SU-DHL-6 (cell line): ENCODE measurements at regions not wholly inside any gene's neighbourhood (a gene's known extent, or its start where the extent isn't known, plus 50 kb on each side); places are given as distances from the start of the nearest gene placed in this dataset.

Source experiments
- H2AFZ ChIP-seq: fragments of 200-600 bp; sonication (generic); 2 replicates; pipeline ENCODE4 v1.6.1; 2014; ENCODE audit warnings: low read depth, mild to moderate bottlenecking, moderate library complexity, mixed read lengths, antibody characterized with exemption, low read length; ENCODE audit not compliant: severe bottlenecking
- H3F3A ChIP-seq: fragments of 200-600 bp; shearing (Covaris generic); 2 replicates; pipeline ENCODE4 v1.6.0; 2016; ENCODE audit warnings: antibody characterized with exemption, mild to moderate bottlenecking; ENCODE audit not compliant: insufficient read depth
- H3K27ac ChIP-seq: fragments of 200-600 bp; sonication (generic); 2 replicates; pipeline ENCODE4 v1.5.1; 2016; ENCODE audit warnings: low read depth, mild to moderate bottlenecking, low read length, moderate library complexity, mixed read lengths
- H3K27me3 ChIP-seq: fragments of 200-600 bp; sonication (generic), shearing (Covaris generic); 2 replicates; pipeline ENCODE4 v1.6.0; 2014; ENCODE audit warnings: mild to moderate bottlenecking, low read length
- H3K36me3 ChIP-seq: fragments of 200-600 bp; sonication (generic); 2 replicates; pipeline ENCODE4 v1.6.1; 2014; ENCODE audit warnings: mild to moderate bottlenecking, low read length, mixed read lengths
- H3K4me2 ChIP-seq: fragments of 300-600, 200-600 bp; shearing (Covaris generic), sonication (generic); 2 replicates; pipeline ENCODE4 v1.6.0; 2014; ENCODE audit warnings: low read length, low read depth, mild to moderate bottlenecking; ENCODE audit not compliant: poor library complexity, severe bottlenecking
- H3K4me3 ChIP-seq: fragments of 200-600 bp; sonication (generic); 2 replicates; pipeline ENCODE4 v1.5.1; 2014; ENCODE audit warnings: antibody characterized with exemption, low read length, mild to moderate bottlenecking, mixed read lengths; ENCODE audit not compliant: insufficient read depth, poor library complexity, severe bottlenecking
- H3K79me2 ChIP-seq: fragments of 200-600 bp; sonication (generic); 2 replicates; pipeline ENCODE4 v1.6.1; 2014; ENCODE audit warnings: mild to moderate bottlenecking, low read length, moderate library complexity; ENCODE audit not compliant: insufficient read depth
- H3K9ac ChIP-seq: fragments of 200-600 bp; sonication (generic); 2 replicates; pipeline ENCODE4 v1.7.0; 2014; ENCODE audit warnings: mild to moderate bottlenecking, low read length
- H3K9me2 ChIP-seq: fragments of 200-600 bp; sonication (generic); replicated peaks from 2 replicates; pipeline ENCODE4 v1.6.1; 2014; ENCODE audit warnings: low read length; ENCODE audit not compliant: insufficient read depth
- H3K9me3 ChIP-seq: fragments of 200-600 bp; sonication (generic); 2 replicates; pipeline ENCODE4 v1.6.1; 2014; ENCODE audit warnings: low read length, mixed read lengths; ENCODE audit not compliant: insufficient read depth
- H4K20me1 ChIP-seq: fragments of 200-600 bp; sonication (generic); 2 replicates; pipeline ENCODE4 v1.6.1; 2014; ENCODE audit warnings: low read depth, mild to moderate bottlenecking, antibody characterized with exemption, low read length, moderate library complexity, mixed read lengths
- EZH2phosphoT487 ChIP-seq: fragments of 200-600 bp; sonication (generic), shearing (Covaris generic); conservative IDR thresholded peaks from 2 replicates; pipeline ENCODE4 v1.6.1; 2018; ENCODE audit warnings: mild to moderate bottlenecking, antibody characterized with exemption, low read length, moderate library complexity, mixed read lengths
- TF ChIP-seq, protein P1 (sequence below): fragments of 200-600 bp; sonication (generic); IDR thresholded peaks from one replicate; pipeline ENCODE4 v1.5.1; 2017; ENCODE audit warnings: antibody characterized with exemption, mild to moderate bottlenecking, low read length, moderate library complexity; ENCODE audit not compliant: insufficient read depth, poor library complexity, severe bottlenecking

DNA sequence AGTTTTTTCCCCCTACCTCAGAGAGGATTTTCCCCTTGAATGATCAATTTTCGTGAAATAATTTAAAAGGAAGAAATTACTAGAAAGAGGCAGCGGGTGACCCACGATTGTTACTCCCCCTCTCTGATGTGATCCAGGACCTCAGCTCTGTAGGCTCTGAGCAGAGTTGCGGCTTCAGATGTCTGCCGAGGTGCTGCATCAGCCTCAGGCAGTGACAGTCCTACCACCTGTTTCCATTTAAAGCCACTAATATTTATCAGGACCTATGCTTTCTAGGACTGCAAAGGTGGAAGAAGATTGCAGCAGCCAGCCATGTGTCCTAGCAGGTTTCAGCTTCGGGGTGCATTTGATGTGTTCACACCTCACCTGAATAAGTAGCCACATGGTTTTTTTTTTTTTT, 294.8 kb upstream of the C2CD4B start:
- no peaks in the 10 kb centered on the region for H3K9me3 ChIP-seq
- no peaks in the 10 kb centered on the region for H3K27me3 ChIP-seq
- H3K4me3 ChIP-seq, result no peak overlapping the region
- no peak overlapping the region for H2AFZ ChIP-seq
- H3K79me2 ChIP-seq, result no peaks in the 10 kb centered on the region
- H3K36me3 ChIP-seq, result no peaks in the 10 kb centered on the region
- H3K27ac ChIP-seq, result no peak overlapping the region
- H4K20me1 ChIP-seq, result no peaks in the 10 kb centered on the region
- H3F3A ChIP-seq, result no peaks in the 10 kb centered on the region
- H3K9me2 ChIP-seq, result no peaks in the 10 kb centered on the region
- H3K4me2 ChIP-seq, result no peak overlapping the region
- no peak overlapping the region for H3K9ac ChIP-seq
- no peak for TF ChIP-seq EZH2phosphoT487
- TF ChIP-seq, protein P1, sequence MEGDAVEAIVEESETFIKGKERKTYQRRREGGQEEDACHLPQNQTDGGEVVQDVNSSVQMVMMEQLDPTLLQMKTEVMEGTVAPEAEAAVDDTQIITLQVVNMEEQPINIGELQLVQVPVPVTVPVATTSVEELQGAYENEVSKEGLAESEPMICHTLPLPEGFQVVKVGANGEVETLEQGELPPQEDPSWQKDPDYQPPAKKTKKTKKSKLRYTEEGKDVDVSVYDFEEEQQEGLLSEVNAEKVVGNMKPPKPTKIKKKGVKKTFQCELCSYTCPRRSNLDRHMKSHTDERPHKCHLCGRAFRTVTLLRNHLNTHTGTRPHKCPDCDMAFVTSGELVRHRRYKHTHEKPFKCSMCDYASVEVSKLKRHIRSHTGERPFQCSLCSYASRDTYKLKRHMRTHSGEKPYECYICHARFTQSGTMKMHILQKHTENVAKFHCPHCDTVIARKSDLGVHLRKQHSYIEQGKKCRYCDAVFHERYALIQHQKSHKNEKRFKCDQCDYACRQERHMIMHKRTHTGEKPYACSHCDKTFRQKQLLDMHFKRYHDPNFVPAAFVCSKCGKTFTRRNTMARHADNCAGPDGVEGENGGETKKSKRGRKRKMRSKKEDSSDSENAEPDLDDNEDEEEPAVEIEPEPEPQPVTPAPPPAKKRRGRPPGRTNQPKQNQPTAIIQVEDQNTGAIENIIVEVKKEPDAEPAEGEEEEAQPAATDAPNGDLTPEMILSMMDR, result no peak

- no peaks in the 10 kb centered on the region for H3K27me3 ChIP-seq
- TF ChIP-seq EZH2phosphoT487, result no peak
- TF ChIP-seq, protein P1, result no peak
Observed at GRCh38 chr15:62462268-62462667, 297.2 kb upstream of the C2CD4B start.

DNA sequence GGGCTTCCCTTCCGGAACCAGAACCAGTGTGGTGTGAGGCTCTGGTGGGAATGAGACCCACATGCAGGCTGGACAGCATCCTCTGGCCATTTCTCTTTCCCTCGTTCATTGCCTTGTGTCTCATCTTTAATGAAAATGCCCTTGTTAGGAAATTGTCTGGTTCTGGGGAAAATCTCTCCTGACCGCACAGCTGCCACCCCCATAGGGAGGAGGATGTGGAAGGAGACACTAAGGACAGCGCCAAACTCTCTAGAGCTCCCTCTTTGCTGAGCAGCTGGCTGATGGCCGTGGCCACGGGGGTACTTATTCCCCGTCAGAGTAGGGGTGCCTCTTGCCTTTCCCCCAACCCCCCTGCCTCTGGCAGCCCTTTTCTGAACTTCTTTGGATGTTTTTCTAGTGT, 297.6 kb upstream of the C2CD4B start:
- Histone ChIP-seq H3F3A (no peaks in the 10 kb centered on the region), H3K9me2 (no peaks in the 10 kb centered on the region), H3K27me3 (no peaks in the 10 kb centered on the region), H3K4me2 (no peak overlapping the region), H3K4me3 (no peak overlapping the region), H3K79me2 (no peaks in the 10 kb centered on the region), H2AFZ (no peak overlapping the region), H3K36me3 (no peaks in the 10 kb centered on the region), H3K9ac (no peak overlapping the region), H3K27ac (no peak overlapping the region), H4K20me1 (no peaks in the 10 kb centered on the region), H3K9me3 (no peaks in the 10 kb centered on the region)
- no peak for TF ChIP-seq EZH2phosphoT487
- TF ChIP-seq, protein P1, result no peak

More at GRCh38 chr15:62462268-62462667, 297.2 kb upstream of the C2CD4B start:
- Histone ChIP-seq H3K9me3 (no peaks in the 10 kb centered on the region), H3K4me2 (no peak overlapping the region), H3K27ac (no peak overlapping the region), H3K9me2 (no peaks in the 10 kb centered on the region), H3K9ac (no peak overlapping the region), H3K36me3 (no peaks in the 10 kb centered on the region), H2AFZ (no peak overlapping the region), H3F3A (no peaks in the 10 kb centered on the region), H4K20me1 (no peaks in the 10 kb centered on the region), H3K79me2 (no peaks in the 10 kb centered on the region), H3K4me3 (no peak overlapping the region)
